PFSK-1 (cell line): ENCODE measurements at regions not wholly inside any gene's neighbourhood (a gene's known extent, or its start where the extent isn't known, plus 50 kb on each side); places are given as distances from the start of the nearest gene placed in this dataset.

ENCODE experiments used
- POLR2AphosphoS5 ChIP-seq: IDR thresholded peaks from 2 replicates; pipeline ENCODE4 v1.6.1; 2012; ENCODE audit warnings: low read depth, mild to moderate bottlenecking, control low read depth, low read length, moderate library complexity
- REST ChIP-seq, 2 experiments: IDR thresholded peaks; 2 replicates each; pipeline versions ENCODE4 v1.6.1 to v1.8.0; 2011 to 2012; ENCODE audit warnings: low read depth in 2 of 2, low read length in 2 of 2, control low read depth in 1 of 2, inconsistent platforms in 1 of 2, mild to moderate bottlenecking in 1 of 2, moderate library complexity in 1 of 2; ENCODE audit not compliant: insufficient read depth in 1 of 2

DNA sequence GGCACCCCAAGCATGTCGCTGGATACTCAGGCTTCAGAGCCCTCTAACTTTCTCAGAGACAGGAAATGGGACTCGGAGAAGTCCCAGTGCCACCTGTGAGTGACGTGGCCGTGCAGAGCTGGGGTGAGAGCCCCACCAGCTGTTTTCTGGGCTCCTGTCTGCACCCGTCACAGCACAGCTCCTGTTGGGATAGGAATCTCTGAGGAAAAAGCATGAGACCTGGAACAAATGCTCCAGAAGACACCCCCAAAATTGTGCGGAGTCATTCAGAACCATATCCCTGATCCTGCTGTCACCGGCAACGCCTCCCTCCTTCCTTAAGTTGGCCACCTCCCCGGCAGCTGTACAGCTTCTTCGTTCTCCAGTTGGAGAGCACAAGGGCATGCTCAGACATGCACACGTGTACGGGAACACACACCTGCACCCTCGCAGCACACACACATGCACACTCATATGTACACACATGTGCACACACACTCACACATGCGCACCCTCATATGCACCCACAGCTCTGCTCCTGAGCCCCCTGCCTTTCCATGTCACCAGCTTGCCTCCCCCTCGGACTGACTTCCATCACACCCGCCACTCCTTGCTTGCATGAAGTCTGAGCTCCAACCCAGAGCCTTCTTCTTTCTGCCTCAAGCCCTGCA, 1430.0 kb downstream of the BRD1 start:
- TF ChIP-seq POLR2AphosphoS5 = no peak
- no peak for TF ChIP-seq REST (IDR thresholded peaks at IDR 0.05; ENCODE audit: insufficient read depth in 1 of 2, low read depth in 2 of 2, low read length in 2 of 2)
